ENCODE measurements at regions not wholly inside any gene's neighbourhood (a gene's known extent, or its start where the extent isn't known, plus 50 kb on each side); places are given as distances from the start of the nearest gene placed in this dataset.

GRCh38 chrX:10984213-10984612 lies 126.9 kb upstream of the HCCS start (continued):
- no peak for TF ChIP-seq CHD7 (IDR thresholded peaks at IDR 0.05; ENCODE audit: insufficient replicate concordance, low read length)
- TF ChIP-seq BACH1 (IDR thresholded peaks at IDR 0.05; ENCODE audit: low read length): no peak
- no peak for TF ChIP-seq SAP30 (IDR thresholded peaks at IDR 0.05; ENCODE audit: insufficient read depth, insufficient replicate concordance, low read length)
- TF ChIP-seq PHF8 (conservative IDR thresholded peaks at IDR 0.05; ENCODE audit: low read depth, low read length): no peak
- TF ChIP-seq HDAC2 (IDR thresholded peaks at IDR 0.05; ENCODE audit: borderline replicate concordance in 1 of 2, low read depth in 2 of 2, low read length in 2 of 2): no peak
- TF ChIP-seq KDM1A (IDR thresholded peaks at IDR 0.05; ENCODE audit: borderline replicate concordance, low read length): no peak
- TF ChIP-seq SIX5 (IDR thresholded peaks at IDR 0.05; ENCODE audit: low read depth, low read length): no peak
- no peak for TF ChIP-seq CTBP2 (IDR thresholded peaks at IDR 0.05; ENCODE audit: borderline replicate concordance, insufficient read depth, insufficient read length, low read length)
- TF ChIP-seq ASH2L (IDR thresholded peaks at IDR 0.05; ENCODE audit: low read length): no peak
- no peak for TF ChIP-seq RFX5 (IDR thresholded peaks at IDR 0.05; ENCODE audit: borderline replicate concordance, low read depth, low read length)
